ENCODE measurements at regions not wholly inside any gene's neighbourhood (a gene's known extent, or its start where the extent isn't known, plus 50 kb on each side); places are given as distances from the start of the nearest gene placed in this dataset.

GRCh38 chr7:112630565-112630964, 149.8 kb downstream of the LSMEM1 start:
- WGBS, result 53% methylated on average over 1 of the region's 1 CpG
- intact Hi-C loops (cut with DNase I), result no loop called here
- no peak for DNase-seq (ENCODE audit: low spot score)
- Histone ChIP-seq H3K4me1 (replicated peaks) (no peaks in the 10 kb centered on the region), H3K27ac (no peak overlapping the region), H3K27me3 (replicated peaks; ENCODE audit: insufficient read depth) (no peaks in the 10 kb centered on the region), H3K4me3 (no peak overlapping the region), H3K9me3 (no peaks in the 10 kb centered on the region), H3K36me3 (no peaks in the 10 kb centered on the region)
- TF ChIP-seq CTCF (IDR thresholded peaks at IDR 0.05) (no peak), POLR2AphosphoS5 (IDR thresholded peaks at IDR 0.05) (peak; percentile 49), POLR2A (IDR thresholded peaks at IDR 0.05) (no peak)

- 90% methylated on average over 3 of the region's 3 CpGs for WGBS
- H3K4me1 ChIP-seq (replicated peaks), result no peaks in the 10 kb centered on the region
- no peak overlapping the region for H3K27ac ChIP-seq
- DNase-seq (ENCODE audit: low spot score), result no peak
- TF ChIP-seq CTCF (IDR thresholded peaks at IDR 0.05) (no peak), POLR2A (IDR thresholded peaks at IDR 0.05) (no peak), POLR2AphosphoS5 (IDR thresholded peaks at IDR 0.05) (no peak)
- no peak overlapping the region for H3K4me3 ChIP-seq
- no peaks in the 10 kb centered on the region for H3K36me3 ChIP-seq
- intact Hi-C loops (cut with DNase I), result no loop called here
- no peaks in the 10 kb centered on the region for H3K9me3 ChIP-seq
- no peaks in the 10 kb centered on the region for H3K27me3 ChIP-seq (replicated peaks; ENCODE audit: insufficient read depth)
Observed at GRCh38 chr7:112634107-112634506, 153.3 kb downstream of the LSMEM1 start.

DNA sequence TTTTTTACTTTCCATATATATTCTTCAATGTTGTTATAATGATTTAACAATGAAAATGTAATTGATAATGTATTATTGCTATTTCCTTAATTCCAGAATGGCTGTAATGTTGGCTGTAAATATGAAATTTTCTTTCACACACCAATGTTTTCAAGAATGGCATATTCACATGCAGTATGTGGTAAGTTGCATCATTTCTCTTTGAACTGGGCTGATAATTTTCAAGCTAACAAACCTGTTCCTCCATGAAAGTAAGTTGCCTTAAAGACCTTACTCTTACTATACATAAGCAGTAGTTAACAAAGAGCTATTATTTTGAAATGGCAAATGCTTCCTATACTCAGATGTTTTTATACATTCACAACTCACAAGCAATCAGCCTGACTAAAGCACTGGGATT, 154.5 kb downstream of the TMEM168 start:
- intact Hi-C loops (cut with DNase I), result no loop called here
- no peaks in the 10 kb centered on the region for H3K4me1 ChIP-seq (replicated peaks)
- no peak for TF ChIP-seq POLR2A (IDR thresholded peaks at IDR 0.05)
- TF ChIP-seq CTCF (IDR thresholded peaks at IDR 0.05), result no peak
- TF ChIP-seq POLR2AphosphoS5 (IDR thresholded peaks at IDR 0.05), result no peak
- no peak overlapping the region for H3K4me3 ChIP-seq
- no peak for DNase-seq (ENCODE audit: low spot score)
- no peaks in the 10 kb centered on the region for H3K36me3 ChIP-seq
- no peaks in the 10 kb centered on the region for H3K27me3 ChIP-seq (replicated peaks; ENCODE audit: insufficient read depth)
- H3K9me3 ChIP-seq, result no peaks in the 10 kb centered on the region
- H3K27ac ChIP-seq, result no peak overlapping the region

- Histone ChIP-seq H3K36me3 (no peaks in the 10 kb centered on the region), H3K27me3 (replicated peaks; ENCODE audit: insufficient read depth) (no peaks in the 10 kb centered on the region), H3K4me1 (replicated peaks) (no peaks in the 10 kb centered on the region), H3K27ac (no peak overlapping the region), H3K4me3 (no peak overlapping the region), H3K9me3 (no peaks in the 10 kb centered on the region)
- 88% methylated on average over 2 of the region's 2 CpGs for WGBS
- intact Hi-C loops (cut with DNase I), result no loop called here
- no peak for TF ChIP-seq POLR2A (IDR thresholded peaks at IDR 0.05)
- TF ChIP-seq POLR2AphosphoS5 (IDR thresholded peaks at IDR 0.05), result no peak
- TF ChIP-seq CTCF (IDR thresholded peaks at IDR 0.05), result no peak
- DNase-seq (ENCODE audit: low spot score), result no peak
Observed at GRCh38 chr7:112638675-112639400, 151.4 kb downstream of the TMEM168 start.

GRCh38 chr7:112640685-112641084, 149.5 kb downstream of the TMEM168 start:
- no peak for DNase-seq (ENCODE audit: low spot score)
- Histone ChIP-seq H3K4me3 (no peak overlapping the region), H3K4me1 (replicated peaks) (no peaks in the 10 kb centered on the region), H3K9me3 (no peaks in the 10 kb centered on the region), H3K36me3 (no peaks in the 10 kb centered on the region), H3K27me3 (replicated peaks; ENCODE audit: insufficient read depth) (no peaks in the 10 kb centered on the region), H3K27ac (no peak overlapping the region)
- WGBS, result 32% methylated on average over 1 of the region's 1 CpG
- TF ChIP-seq POLR2A (IDR thresholded peaks at IDR 0.05), result no peak
- no peak for TF ChIP-seq POLR2AphosphoS5 (IDR thresholded peaks at IDR 0.05)
- TF ChIP-seq CTCF (IDR thresholded peaks at IDR 0.05), result no peak
- intact Hi-C loops (cut with DNase I), result no loop called here

All from prostate gland (tissue), 2 donors.